Neural cell (in vitro differentiated cells): ENCODE measurements at regions not wholly inside any gene's neighbourhood (a gene's known extent, or its start where the extent isn't known, plus 50 kb on each side); places are given as distances from the start of the nearest gene placed in this dataset.

ENCODE experiments used
- H2AFZ ChIP-seq: fragments of 200-600, 300-800 bp; sonication (generic), shearing (Covaris generic); 2 replicates; pipeline ENCODE4 v1.6.0; 2014; ENCODE audit warnings: low read depth, mild to moderate bottlenecking, antibody characterized with exemption, low read length, moderate library complexity
- H3F3A ChIP-seq: fragments of 200-600 bp; shearing (Covaris generic); 2 replicates; pipeline ENCODE4 v1.6.1; 2016; ENCODE audit warnings: mild to moderate bottlenecking, moderate library complexity, mixed read lengths, antibody characterized with exemption, low read length; ENCODE audit not compliant: insufficient read depth, poor library complexity, severe bottlenecking
- H3K27ac ChIP-seq: fragments of 200-600, 300-800 bp; sonication (generic), shearing (Covaris generic); 2 replicates; pipeline ENCODE4 v1.5.1; 2014; ENCODE audit warnings: mild to moderate bottlenecking, low read length, moderate library complexity
- H3K27me3 ChIP-seq: fragments of 300-800, 200-600 bp; sonication (generic), shearing (Covaris generic); 2 replicates; pipeline ENCODE4 v1.6.0; 2014; ENCODE audit warnings: mild to moderate bottlenecking, low read depth, low read length, moderate library complexity; ENCODE audit not compliant: insufficient read depth
- H3K36me3 ChIP-seq: fragments of 300-800, 200-600 bp; sonication (generic), shearing (Covaris generic); 2 replicates; pipeline ENCODE4 v1.5.1; 2014; ENCODE audit warnings: mild to moderate bottlenecking, antibody characterized with exemption, low read length, moderate library complexity; ENCODE audit not compliant: insufficient read depth
- H3K4me2 ChIP-seq: fragments of 300-800, 200-600 bp; sonication (generic), shearing (Covaris generic); 2 replicates; pipeline ENCODE4 v1.6.0; 2014; ENCODE audit warnings: mild to moderate bottlenecking, low read length
- H3K4me3 ChIP-seq: fragments of 300-800, 200-600 bp; sonication (generic), shearing (Covaris generic); 2 replicates; pipeline ENCODE4 v1.5.1; 2014; ENCODE audit warnings: mild to moderate bottlenecking, low read length, moderate library complexity
- H3K79me2 ChIP-seq: fragments of 200-600 bp; shearing (Covaris generic); replicated peaks from 2 replicates; pipeline ENCODE4 v1.6.0; 2014; ENCODE audit warnings: mild to moderate bottlenecking, low read length, moderate library complexity; ENCODE audit not compliant: insufficient read depth
- H3K9ac ChIP-seq: fragments of 300-800, 200-600 bp; sonication (generic), shearing (Covaris generic); 2 replicates; pipeline ENCODE4 v1.6.1; 2016; ENCODE audit warnings: mild to moderate bottlenecking, low read length, mixed read lengths
- H3K9me2 ChIP-seq: fragments of 200-600 bp; shearing (Covaris generic); 2 replicates; pipeline ENCODE4 v1.6.1; 2016; ENCODE audit warnings: mild to moderate bottlenecking, low read length, mixed read lengths; ENCODE audit not compliant: insufficient read depth
- H3K9me3 ChIP-seq: fragments of 200-600, 300-800 bp; sonication (generic), shearing (Covaris generic); 2 replicates; pipeline ENCODE4 v1.6.1; 2016; ENCODE audit warnings: mild to moderate bottlenecking, mixed run types, low read length, moderate library complexity, mixed read lengths
- H4K20me1 ChIP-seq: fragments of 200-600 bp; shearing (Covaris generic); 2 replicates; pipeline ENCODE4 v1.6.1; 2016; ENCODE audit warnings: mild to moderate bottlenecking, mixed run types; ENCODE audit not compliant: insufficient read depth
- EP300 ChIP-seq: fragments of 450-650 bp; conservative IDR thresholded peaks from 2 replicates; pipeline ENCODE4 v1.6.1; 2014; ENCODE audit warnings: antibody characterized with exemption, mild to moderate bottlenecking, moderate library complexity; ENCODE audit not compliant: poor library complexity, severe bottlenecking
- EZH2 ChIP-seq: fragments of 200-600, 300-800 bp; shearing (Covaris generic), sonication (generic); IDR thresholded peaks from 2 replicates; pipeline ENCODE4 v1.6.1; 2014; ENCODE audit warnings: antibody characterized with exemption, low read length, borderline replicate concordance, mild to moderate bottlenecking; ENCODE audit not compliant: insufficient read depth, poor library complexity, severe bottlenecking
- MXI1 ChIP-seq: fragments of 450-650 bp; conservative IDR thresholded peaks from 2 replicates; pipeline ENCODE4 v1.6.1; 2014; ENCODE audit warnings: antibody characterized with exemption, mild to moderate bottlenecking; ENCODE audit not compliant: poor library complexity, severe bottlenecking
- RAD21 ChIP-seq: fragments of 450-650 bp; conservative IDR thresholded peaks from 2 replicates; pipeline ENCODE4 v1.6.1; 2014; ENCODE audit warnings: antibody characterized with exemption, mild to moderate bottlenecking, moderate library complexity
- SMC3 ChIP-seq: fragments of 450-650 bp; conservative IDR thresholded peaks from 2 replicates; pipeline ENCODE4 v1.6.1; 2014; ENCODE audit warnings: antibody characterized with exemption, mild to moderate bottlenecking, moderate library complexity; ENCODE audit not compliant: poor library complexity
- TAF1 ChIP-seq: IDR thresholded peaks from 2 replicates; pipeline ENCODE4 v1.6.1; 2012; ENCODE audit warnings: low read depth
- TF ChIP-seq, protein P1 (sequence below): fragments of 450-650 bp; IDR thresholded peaks from 2 replicates; pipeline ENCODE4 v1.5.1; 2014; ENCODE audit warnings: antibody characterized with exemption, mild to moderate bottlenecking, moderate library complexity; ENCODE audit not compliant: poor library complexity, severe bottlenecking
- TF ChIP-seq, protein P2 (sequence below): IDR thresholded peaks from 2 replicates; pipeline ENCODE4 v1.6.1; 2012; ENCODE audit warnings: borderline replicate concordance

- no peak overlapping the region for H2AFZ ChIP-seq
These were observed 573.2 kb downstream of the CCDC171 start for GRCh38 chr9:16126042-16126441.

DNA sequence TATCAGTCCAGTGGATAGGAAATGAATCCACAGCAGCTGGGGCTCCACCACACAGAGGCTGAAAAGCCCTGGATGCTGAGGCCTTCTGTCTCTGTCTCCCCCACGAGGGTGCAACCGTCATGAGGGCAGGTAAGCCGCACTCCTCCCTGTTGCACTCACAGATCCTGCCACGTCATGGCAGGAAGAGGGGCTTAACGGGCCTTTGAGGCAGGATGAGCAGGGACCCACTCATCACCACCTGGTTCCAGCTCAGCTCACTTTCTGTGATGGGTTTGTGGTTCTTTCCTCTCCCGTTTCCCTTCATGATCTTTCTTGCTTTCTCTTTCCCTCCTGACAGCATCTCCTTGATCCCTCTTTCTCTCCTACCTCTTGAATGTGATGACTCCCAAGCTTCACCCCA lies 575.2 kb downstream of the CCDC171 start:
- Histone ChIP-seq H3K4me3 (no peak overlapping the region), H3K4me2 (no peak overlapping the region), H3K9me3 (peaks cover 5% of the 10 kb centered on the region), H4K20me1 (no peaks in the 10 kb centered on the region), H3F3A (no peaks in the 10 kb centered on the region), H3K9ac (no peak overlapping the region), H2AFZ (no peak overlapping the region), H3K9me2 (no peaks in the 10 kb centered on the region), H3K36me3 (no peaks in the 10 kb centered on the region), H3K27ac (no peak overlapping the region), H3K27me3 (no peaks in the 10 kb centered on the region), H3K79me2 (no peaks in the 10 kb centered on the region)
- TF ChIP-seq, protein P1, sequence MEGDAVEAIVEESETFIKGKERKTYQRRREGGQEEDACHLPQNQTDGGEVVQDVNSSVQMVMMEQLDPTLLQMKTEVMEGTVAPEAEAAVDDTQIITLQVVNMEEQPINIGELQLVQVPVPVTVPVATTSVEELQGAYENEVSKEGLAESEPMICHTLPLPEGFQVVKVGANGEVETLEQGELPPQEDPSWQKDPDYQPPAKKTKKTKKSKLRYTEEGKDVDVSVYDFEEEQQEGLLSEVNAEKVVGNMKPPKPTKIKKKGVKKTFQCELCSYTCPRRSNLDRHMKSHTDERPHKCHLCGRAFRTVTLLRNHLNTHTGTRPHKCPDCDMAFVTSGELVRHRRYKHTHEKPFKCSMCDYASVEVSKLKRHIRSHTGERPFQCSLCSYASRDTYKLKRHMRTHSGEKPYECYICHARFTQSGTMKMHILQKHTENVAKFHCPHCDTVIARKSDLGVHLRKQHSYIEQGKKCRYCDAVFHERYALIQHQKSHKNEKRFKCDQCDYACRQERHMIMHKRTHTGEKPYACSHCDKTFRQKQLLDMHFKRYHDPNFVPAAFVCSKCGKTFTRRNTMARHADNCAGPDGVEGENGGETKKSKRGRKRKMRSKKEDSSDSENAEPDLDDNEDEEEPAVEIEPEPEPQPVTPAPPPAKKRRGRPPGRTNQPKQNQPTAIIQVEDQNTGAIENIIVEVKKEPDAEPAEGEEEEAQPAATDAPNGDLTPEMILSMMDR = no peak
- TF ChIP-seq EP300 = no peak
- no peak for TF ChIP-seq MXI1
- TF ChIP-seq RAD21 = no peak

More at GRCh38 chr9:16126042-16126441, 573.2 kb downstream of the CCDC171 start:
- no peaks in the 10 kb centered on the region for H3K9me2 ChIP-seq
- H3K9ac ChIP-seq = no peak overlapping the region
- no peaks in the 10 kb centered on the region for H3K79me2 ChIP-seq
- peaks cover 5% of the 10 kb centered on the region for H3K9me3 ChIP-seq
- no peaks in the 10 kb centered on the region for H3K36me3 ChIP-seq
- H3K27ac ChIP-seq = no peak overlapping the region
- TF ChIP-seq, protein P1 = no peak
- H3K27me3 ChIP-seq = no peaks in the 10 kb centered on the region
- no peak overlapping the region for H3K4me2 ChIP-seq
- no peak overlapping the region for H3K4me3 ChIP-seq
- no peaks in the 10 kb centered on the region for H3F3A ChIP-seq
- H4K20me1 ChIP-seq = no peaks in the 10 kb centered on the region

DNA sequence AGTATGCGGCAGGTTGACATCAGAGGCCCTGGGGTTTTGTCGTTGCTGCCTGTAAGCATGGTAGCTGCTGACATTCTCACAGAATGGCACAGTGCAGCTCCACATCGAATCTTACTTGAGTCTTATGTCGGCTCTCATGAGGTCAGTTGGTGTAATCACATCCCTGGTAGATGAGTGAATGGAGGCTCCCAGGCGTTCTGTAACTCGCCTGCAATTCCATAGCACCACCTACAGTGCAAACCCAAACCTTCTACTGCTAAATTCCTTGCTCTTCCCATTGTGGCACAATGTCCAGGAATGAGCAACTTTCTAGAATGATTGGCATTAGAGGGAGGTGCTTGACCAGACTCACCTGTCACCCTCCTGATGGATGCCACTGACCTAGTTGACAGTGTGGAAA lies 578.4 kb downstream of the CCDC171 start:
- Histone ChIP-seq H4K20me1 (no peaks in the 10 kb centered on the region), H3K79me2 (no peaks in the 10 kb centered on the region), H3F3A (no peaks in the 10 kb centered on the region), H3K27me3 (no peaks in the 10 kb centered on the region), H3K9me3 (peaks cover 5% of the 10 kb centered on the region), H3K4me2 (no peak overlapping the region), H3K4me3 (no peak overlapping the region), H3K9ac (no peak overlapping the region), H3K27ac (no peak overlapping the region), H3K9me2 (no peaks in the 10 kb centered on the region), H2AFZ (no peak overlapping the region), H3K36me3 (no peaks in the 10 kb centered on the region)
- TF ChIP-seq, protein P2, sequence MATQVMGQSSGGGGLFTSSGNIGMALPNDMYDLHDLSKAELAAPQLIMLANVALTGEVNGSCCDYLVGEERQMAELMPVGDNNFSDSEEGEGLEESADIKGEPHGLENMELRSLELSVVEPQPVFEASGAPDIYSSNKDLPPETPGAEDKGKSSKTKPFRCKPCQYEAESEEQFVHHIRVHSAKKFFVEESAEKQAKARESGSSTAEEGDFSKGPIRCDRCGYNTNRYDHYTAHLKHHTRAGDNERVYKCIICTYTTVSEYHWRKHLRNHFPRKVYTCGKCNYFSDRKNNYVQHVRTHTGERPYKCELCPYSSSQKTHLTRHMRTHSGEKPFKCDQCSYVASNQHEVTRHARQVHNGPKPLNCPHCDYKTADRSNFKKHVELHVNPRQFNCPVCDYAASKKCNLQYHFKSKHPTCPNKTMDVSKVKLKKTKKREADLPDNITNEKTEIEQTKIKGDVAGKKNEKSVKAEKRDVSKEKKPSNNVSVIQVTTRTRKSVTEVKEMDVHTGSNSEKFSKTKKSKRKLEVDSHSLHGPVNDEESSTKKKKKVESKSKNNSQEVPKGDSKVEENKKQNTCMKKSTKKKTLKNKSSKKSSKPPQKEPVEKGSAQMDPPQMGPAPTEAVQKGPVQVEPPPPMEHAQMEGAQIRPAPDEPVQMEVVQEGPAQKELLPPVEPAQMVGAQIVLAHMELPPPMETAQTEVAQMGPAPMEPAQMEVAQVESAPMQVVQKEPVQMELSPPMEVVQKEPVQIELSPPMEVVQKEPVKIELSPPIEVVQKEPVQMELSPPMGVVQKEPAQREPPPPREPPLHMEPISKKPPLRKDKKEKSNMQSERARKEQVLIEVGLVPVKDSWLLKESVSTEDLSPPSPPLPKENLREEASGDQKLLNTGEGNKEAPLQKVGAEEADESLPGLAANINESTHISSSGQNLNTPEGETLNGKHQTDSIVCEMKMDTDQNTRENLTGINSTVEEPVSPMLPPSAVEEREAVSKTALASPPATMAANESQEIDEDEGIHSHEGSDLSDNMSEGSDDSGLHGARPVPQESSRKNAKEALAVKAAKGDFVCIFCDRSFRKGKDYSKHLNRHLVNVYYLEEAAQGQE = no peak
- no peak for TF ChIP-seq SMC3
- no peak for TF ChIP-seq MXI1
- TF ChIP-seq TAF1 = no peak
- no peak for TF ChIP-seq EZH2
